NB4 (cell line): ENCODE measurements at regions not wholly inside any gene's neighbourhood (a gene's known extent, or its start where the extent isn't known, plus 50 kb on each side); places are given as distances from the start of the nearest gene placed in this dataset.

Source experiments
- CTCF ChIP-seq: IDR thresholded peaks from one replicate; pipeline ENCODE4 v1.5.1; 2012; ENCODE audit warnings: low read depth, low read length
- POLR2A ChIP-seq: IDR thresholded peaks from 2 replicates; pipeline ENCODE4 v1.6.1; 2011; ENCODE audit warnings: mild to moderate bottlenecking; ENCODE audit not compliant: insufficient read length; ENCODE audit errors: extremely low read depth

- TF ChIP-seq POLR2A = no peak
- no peak for TF ChIP-seq CTCF
These were observed 469.6 kb downstream of the PDGFC start for GRCh38 chr4:156501962-156502361.
